ENCODE measurements at regions not wholly inside any gene's neighbourhood (a gene's known extent, or its start where the extent isn't known, plus 50 kb on each side); places are given as distances from the start of the nearest gene placed in this dataset.

- TF ChIP-seq EZH2 (IDR thresholded peaks at IDR 0.05; ENCODE audit: borderline replicate concordance, low read depth, low read length, poor library complexity, severe bottlenecking): no peak
- no peak for TF ChIP-seq CTCF (conservative IDR thresholded peaks at IDR 0.05; ENCODE audit: low read depth, low read length)
- no peak overlapping the region for H3K4me3 ChIP-seq (ENCODE audit: low read depth, low read length, poor library complexity, severe bottlenecking)
- no peaks in the 10 kb centered on the region for H3K4me1 ChIP-seq (ENCODE audit: insufficient read depth, low read length, poor library complexity, severe bottlenecking)
- ChIA-PET CTCF (no interaction called here), POLR2A (ENCODE audit: low non-redundant PET) (no interaction called here)
- DNase-seq (ENCODE audit: low spot score): no peak
- H3K27me3 ChIP-seq (replicated peaks; ENCODE audit: insufficient read depth, low read depth, low read length, poor library complexity): no peaks in the 10 kb centered on the region
- no peak overlapping the region for H3K27ac ChIP-seq (ENCODE audit: low read depth, low read length, poor library complexity, severe bottlenecking)
- no TSS peak for BruUV-seq (replicated peaks)
- H3K9me3 ChIP-seq (ENCODE audit: low read depth, low read length, poor library complexity, severe bottlenecking): no peaks in the 10 kb centered on the region
- intact Hi-C loops (cut with micrococcal nuclease; ENCODE audit: unreplicated experiment): no loop called here
- no peaks in the 10 kb centered on the region for H3K36me3 ChIP-seq (ENCODE audit: insufficient read depth, low read length, poor library complexity, severe bottlenecking)
Measured at GRCh38 chr2:234874347-234875046, 77.3 kb upstream of the SH3BP4 start.

- CTCF ChIA-PET: no interaction called here
- BruUV-seq (replicated peaks): no TSS peak
- POLR2A ChIA-PET (ENCODE audit: low non-redundant PET): no interaction called here
- no peaks in the 10 kb centered on the region for H3K36me3 ChIP-seq (ENCODE audit: insufficient read depth, low read length, poor library complexity, severe bottlenecking)
- no peak overlapping the region for H3K27ac ChIP-seq (ENCODE audit: low read depth, low read length, poor library complexity, severe bottlenecking)
- H3K4me3 ChIP-seq (ENCODE audit: low read depth, low read length, poor library complexity, severe bottlenecking): no peak overlapping the region
- no peaks in the 10 kb centered on the region for H3K4me1 ChIP-seq (ENCODE audit: insufficient read depth, low read length, poor library complexity, severe bottlenecking)
- no peaks in the 10 kb centered on the region for H3K27me3 ChIP-seq (replicated peaks; ENCODE audit: insufficient read depth, low read depth, low read length, poor library complexity)
- H3K9me3 ChIP-seq (ENCODE audit: low read depth, low read length, poor library complexity, severe bottlenecking): no peaks in the 10 kb centered on the region
- intact Hi-C loops (cut with micrococcal nuclease; ENCODE audit: unreplicated experiment): no loop called here
- DNase-seq (ENCODE audit: low spot score): no peak
- TF ChIP-seq EZH2 (IDR thresholded peaks at IDR 0.05; ENCODE audit: borderline replicate concordance, low read depth, low read length, poor library complexity, severe bottlenecking) (no peak), CTCF (conservative IDR thresholded peaks at IDR 0.05; ENCODE audit: low read depth, low read length) (no peak)
Measured at GRCh38 chr2:234873828-234874173, 78.0 kb upstream of the SH3BP4 start.

GRCh38 chr2:234873103-234873827 is 78.6 kb upstream of the SH3BP4 start:
- no peak overlapping the region for H3K27ac ChIP-seq (ENCODE audit: low read depth, low read length, poor library complexity, severe bottlenecking)
- no peaks in the 10 kb centered on the region for H3K27me3 ChIP-seq (replicated peaks; ENCODE audit: insufficient read depth, low read depth, low read length, poor library complexity)
- H3K4me1 ChIP-seq (ENCODE audit: insufficient read depth, low read length, poor library complexity, severe bottlenecking): no peaks in the 10 kb centered on the region
- H3K36me3 ChIP-seq (ENCODE audit: insufficient read depth, low read length, poor library complexity, severe bottlenecking): no peaks in the 10 kb centered on the region
- intact Hi-C loops (cut with micrococcal nuclease; ENCODE audit: unreplicated experiment): no loop called here
- ChIA-PET POLR2A (ENCODE audit: low non-redundant PET) (interaction anchor here (0.6 kb wide), 1 partner anchor 1343 kb away, joined by 3 read pairs; no protein-coding TSS in a partner anchor), CTCF (no interaction called here)
- no peak for TF ChIP-seq CTCF (conservative IDR thresholded peaks at IDR 0.05; ENCODE audit: low read depth, low read length)
- TF ChIP-seq EZH2 (IDR thresholded peaks at IDR 0.05; ENCODE audit: borderline replicate concordance, low read depth, low read length, poor library complexity, severe bottlenecking): no peak
- no peak for DNase-seq (ENCODE audit: low spot score)
- H3K9me3 ChIP-seq (ENCODE audit: low read depth, low read length, poor library complexity, severe bottlenecking): no peaks in the 10 kb centered on the region
- no peak overlapping the region for H3K4me3 ChIP-seq (ENCODE audit: low read depth, low read length, poor library complexity, severe bottlenecking)
- BruUV-seq (replicated peaks): no TSS peak

Data from A673 (cell line).